ENCODE measurements at regions not wholly inside any gene's neighbourhood (a gene's known extent, or its start where the extent isn't known, plus 50 kb on each side); places are given as distances from the start of the nearest gene placed in this dataset.

- TF ChIP-seq REST (IDR thresholded peaks at IDR 0.05; ENCODE audit: insufficient replicate concordance, low read depth) (no peak), CTCF (IDR thresholded peaks at IDR 0.05; ENCODE audit: insufficient read depth, low read length) (no peak), POLR2AphosphoS5 (IDR thresholded peaks at IDR 0.05; ENCODE audit: low read depth) (no peak), SPI1 (IDR thresholded peaks at IDR 0.05; ENCODE audit: borderline replicate concordance, low read depth) (no peak)
Measured at GRCh38 chr20:19889011-19889953, 127.9 kb upstream of the NAA20 start.
